HepG2 (cell line): ENCODE measurements at regions not wholly inside any gene's neighbourhood (a gene's known extent, or its start where the extent isn't known, plus 50 kb on each side); places are given as distances from the start of the nearest gene placed in this dataset.

Source experiments
- ATAC-seq: fragments of 200-7000 bp; cut with Tn5 transposase; 3 replicates; pipeline ENCODE4 v1.9.1; 2020; ENCODE audit warnings: mild to moderate bottlenecking, moderate library complexity
- BruUV-seq: library from RNA; stranded (reverse); fragments of 400-500 nt; replicated peaks from 2 replicates; lab custom pipeline; 2021; lab: Mats Ljungman, UMichigan
- CTCF ChIA-PET: fragments of 300-600 bp; formaldehyde crosslinking; extraction: SDS; loops from one replicate; lab custom pipeline; 2021; ENCODE audit warnings: low total read pairs, inconsistent platforms, low intra/inter-chr PET ratio; lab: Yijun Ruan, JAX
- POLR2A ChIA-PET: fragments of 350-600 bp; sonication (Branson Sonifier 250); formaldehyde crosslinking; loops from one replicate; lab custom pipeline; 2020; ENCODE audit warnings: antibody characterized with exemption, inconsistent platforms; lab: Yijun Ruan, JAX
- DNase-seq: peaks from one replicate; pipeline ENCODE4 v3.0.0-alpha.2; 2015; ENCODE audit warnings: low spot score
- FAIRE-seq: peaks from 3 replicates; lab custom pipeline; 2011; peaks lifted over from hg19 to GRCh38; lab: Jason Lieb, UNC
- H2AFZ ChIP-seq: one replicate; pipeline ENCODE4 v1.6.1; 2011; ENCODE audit warnings: low read length, inconsistent platforms
- H3K27ac ChIP-seq: fragments of 300-600 bp; 3 replicates; pipeline ENCODE4 v1.8.0; 2011; ENCODE audit warnings: mixed run types, mild to moderate bottlenecking, mixed read lengths, low read length, inconsistent platforms; ENCODE audit not compliant: insufficient read depth; ENCODE audit errors: extremely low read length
- H3K27me3 ChIP-seq, 2 experiments: fragments of 200-600 bp in 1 of 2; 2 replicates in 1 of 2; 3 replicates in 1 of 2; pipeline versions ENCODE4 v1.6.0 to v1.8.0; 2011; ENCODE audit warnings: low read length in 2 of 2, mild to moderate bottlenecking in 2 of 2, moderate library complexity in 2 of 2, inconsistent platforms in 1 of 2; ENCODE audit not compliant: insufficient read depth in 2 of 2, control insufficient read depth in 1 of 2
- H3K36me3 ChIP-seq, 2 experiments: fragments of 200-600 bp in 1 of 2; replicated peaks in 1 of 2; 2 replicates in 1 of 2; 3 replicates in 1 of 2; pipeline versions ENCODE4 v1.5.1 to v1.8.0; 2011; ENCODE audit warnings: low read length in 2 of 2, inconsistent platforms in 1 of 2; ENCODE audit not compliant: insufficient read depth in 2 of 2, control insufficient read depth in 1 of 2
- H3K4me1 ChIP-seq: 2 replicates; pipeline ENCODE4 v1.5.1; 2012; ENCODE audit warnings: low read length, inconsistent platforms; ENCODE audit not compliant: insufficient read depth
- H3K4me2 ChIP-seq: 2 replicates; pipeline ENCODE4 v1.6.0; 2011; ENCODE audit warnings: low read depth, low read length, inconsistent platforms
- H3K4me3 ChIP-seq, 3 experiments: fragments of 200-600 bp in 1 of 3; sonication (generic), shearing (Covaris generic) in 1 of 3; replicated peaks in 1 of 3; 2 replicates each; pipeline ENCODE4 v1.5.1; 2011 to 2016; ENCODE audit warnings: low read length in 3 of 3, inconsistent platforms in 2 of 3, low read depth in 2 of 3, mild to moderate bottlenecking in 2 of 3, control low read depth in 1 of 3, mixed read lengths in 1 of 3; ENCODE audit not compliant: insufficient read depth in 1 of 3
- H3K79me2 ChIP-seq: one replicate; pipeline ENCODE4 v1.6.1; 2011; ENCODE audit warnings: low read length, inconsistent platforms; ENCODE audit not compliant: insufficient read depth
- H3K9ac ChIP-seq: 2 replicates; pipeline ENCODE4 v1.6.0; 2011; ENCODE audit warnings: mild to moderate bottlenecking, low read depth, low read length, inconsistent platforms; ENCODE audit not compliant: insufficient read depth
- H3K9me3 ChIP-seq: 2 replicates; pipeline ENCODE4 v1.5.1; 2012; ENCODE audit warnings: mild to moderate bottlenecking, low read length
- H4K20me1 ChIP-seq: 2 replicates; pipeline ENCODE4 v1.6.0; 2011; ENCODE audit warnings: inconsistent platforms, mild to moderate bottlenecking, low read length, moderate library complexity; ENCODE audit not compliant: insufficient read depth
- ELF1 ChIP-seq: sonication (generic); formaldehyde crosslinking; IDR thresholded peaks from 2 replicates; pipeline ENCODE4 v1.4.0; 2020; ENCODE audit warnings: missing genetic modification reagents
- MXI1 ChIP-seq: IDR thresholded peaks from 3 replicates; pipeline ENCODE4 v1.6.1; 2012; ENCODE audit warnings: low read depth, low read length, inconsistent platforms, borderline replicate concordance
- NCOA2 ChIP-seq: sonication (generic); formaldehyde crosslinking; IDR thresholded peaks from 2 replicates; pipeline ENCODE4 v1.8.0; 2022; ENCODE audit warnings: inconsistent platforms
- NONO ChIP-seq, 2 experiments: fragments of 450-650 bp in 1 of 2; sonication (generic) in 1 of 2; formaldehyde crosslinking in 1 of 2; IDR thresholded peaks in 1 of 2; conservative IDR thresholded peaks in 1 of 2; 2 replicates each; pipeline versions ENCODE4 v1.6.1 to v1.8.0; 2017 to 2022; ENCODE audit warnings: mild to moderate bottlenecking in 1 of 2, missing genetic modification reagents in 1 of 2, moderate library complexity in 1 of 2
- POLR2AphosphoS5 ChIP-seq: IDR thresholded peaks from 2 replicates; pipeline ENCODE4 v1.6.1; 2012; ENCODE audit warnings: low read depth, low read length
- REXO4 ChIP-seq: sonication (generic); formaldehyde crosslinking; IDR thresholded peaks from 2 replicates; pipeline ENCODE4 v1.8.0; 2022; ENCODE audit warnings: missing genetic modification reagents, mild to moderate bottlenecking, borderline replicate concordance
- SP140L ChIP-seq: sonication (generic); formaldehyde crosslinking; IDR thresholded peaks from 2 replicates; pipeline ENCODE4 v1.4.0; 2020; ENCODE audit warnings: missing genetic modification reagents, borderline replicate concordance
- SRSF4 ChIP-seq: fragments of 200-400 bp; formaldehyde crosslinking; IDR thresholded peaks from one replicate; pipeline ENCODE4 v1.6.1; 2018; ENCODE audit warnings: mild to moderate bottlenecking, low read depth, low read length, moderate library complexity; ENCODE audit not compliant: poor library complexity, severe bottlenecking
- TOE1 ChIP-seq: sonication (generic); formaldehyde crosslinking; IDR thresholded peaks from 2 replicates; pipeline ENCODE4 v1.4.0; 2020; ENCODE audit warnings: mild to moderate bottlenecking, missing genetic modification reagents
- ZMYM3 ChIP-seq: sonication (generic); formaldehyde crosslinking; IDR thresholded peaks from 2 replicates; pipeline ENCODE4 v1.5.1; 2020; ENCODE audit warnings: mild to moderate bottlenecking, missing genetic modification reagents
- WGBS: methylation state at CpG from one replicate; pipeline ENCODE4 v1.1.6; 2017; ENCODE audit warnings: low lambda C conversion rate; 5-methylcytosine and 5-hydroxymethylcytosine counted together
- in situ Hi-C: cut with HindIII; loops from 2 replicates; pipeline ENCODE4 v1.10.0; 2017; ENCODE audit warnings: low pct_unique_long_range_greater_than_20kb; ENCODE audit not compliant: extremely low pct_ligation_motif_present
- intact Hi-C: fragments of 100-400 bp; cut with micrococcal nuclease; formaldehyde crosslinking; loops from one replicate; pipeline ENCODE4 v1.10.0; 2022; ENCODE audit not compliant: unreplicated experiment
- TF ChIP-seq, protein P1 (sequence below): sonication (generic); formaldehyde crosslinking; IDR thresholded peaks from 2 replicates; pipeline ENCODE4 v1.8.0; 2022; ENCODE audit warnings: missing genetic modification reagents, mild to moderate bottlenecking, borderline replicate concordance
- TF ChIP-seq, protein P2 (sequence below): sonication (generic); formaldehyde crosslinking; conservative IDR thresholded peaks from 2 replicates; pipeline ENCODE4 v1.4.0; 2020; ENCODE audit warnings: missing genetic modification reagents
- TF ChIP-seq, protein P3 (sequence below): IDR thresholded peaks from 2 replicates; pipeline ENCODE4 v1.6.1; 2016; ENCODE audit warnings: control low read depth

DNA sequence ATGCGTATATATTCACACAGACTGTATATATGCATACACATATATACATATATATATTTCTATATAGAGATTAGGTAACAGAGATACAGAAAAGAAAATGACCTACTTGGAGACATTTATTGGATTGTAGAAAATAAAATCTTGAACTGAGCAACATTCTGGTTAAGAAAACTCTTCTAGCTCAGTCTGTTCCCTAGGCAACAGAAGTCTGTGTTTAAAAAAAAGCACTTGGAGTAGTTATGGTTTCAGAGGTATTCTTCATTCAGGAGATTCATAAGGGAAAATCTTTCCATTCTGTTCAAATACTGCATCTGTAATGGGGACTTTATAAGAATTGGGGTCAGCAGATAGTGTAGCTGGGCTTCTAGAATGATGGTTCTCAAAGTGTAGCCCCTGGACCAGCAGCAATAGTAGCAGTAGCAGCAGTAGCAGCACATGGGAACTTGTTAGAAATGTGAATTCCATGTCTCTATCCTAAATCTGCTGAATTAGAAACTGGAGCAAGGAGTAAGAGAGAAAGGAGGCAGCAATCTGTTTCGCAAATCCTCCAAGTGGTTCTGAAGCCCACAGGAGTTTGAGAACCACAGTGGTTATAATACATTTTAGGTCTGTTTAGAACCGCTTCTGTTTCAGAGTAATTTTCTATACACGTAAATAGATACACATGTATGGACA, 112.8 kb upstream of the TMEM108 start:
- in situ Hi-C loops = no loop called here
- ATAC-seq (no peak), FAIRE-seq (no peak)

More for the DNA sequence above, 112.8 kb upstream of the TMEM108 start:
- no peak for TF ChIP-seq NONO (IDR thresholded peaks at IDR 0.05)
- TF ChIP-seq NONO (CRISPR knock-in tag; conservative IDR thresholded peaks at IDR 0.05) = no peak
- TF ChIP-seq, protein P1, sequence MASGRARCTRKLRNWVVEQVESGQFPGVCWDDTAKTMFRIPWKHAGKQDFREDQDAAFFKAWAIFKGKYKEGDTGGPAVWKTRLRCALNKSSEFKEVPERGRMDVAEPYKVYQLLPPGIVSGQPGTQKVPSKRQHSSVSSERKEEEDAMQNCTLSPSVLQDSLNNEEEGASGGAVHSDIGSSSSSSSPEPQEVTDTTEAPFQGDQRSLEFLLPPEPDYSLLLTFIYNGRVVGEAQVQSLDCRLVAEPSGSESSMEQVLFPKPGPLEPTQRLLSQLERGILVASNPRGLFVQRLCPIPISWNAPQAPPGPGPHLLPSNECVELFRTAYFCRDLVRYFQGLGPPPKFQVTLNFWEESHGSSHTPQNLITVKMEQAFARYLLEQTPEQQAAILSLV (CRISPR knock-in tag) = no peak
- TF ChIP-seq ZMYM3 (CRISPR knock-in tag) = no peak
- TF ChIP-seq ELF1 (CRISPR knock-in tag) = no peak
- TF ChIP-seq TOE1 (CRISPR knock-in tag) = no peak
- TF ChIP-seq SRSF4 = no peak
- no peak for TF ChIP-seq POLR2AphosphoS5
- TF ChIP-seq SP140L (CRISPR knock-in tag) = no peak
- TF ChIP-seq, protein P2, sequence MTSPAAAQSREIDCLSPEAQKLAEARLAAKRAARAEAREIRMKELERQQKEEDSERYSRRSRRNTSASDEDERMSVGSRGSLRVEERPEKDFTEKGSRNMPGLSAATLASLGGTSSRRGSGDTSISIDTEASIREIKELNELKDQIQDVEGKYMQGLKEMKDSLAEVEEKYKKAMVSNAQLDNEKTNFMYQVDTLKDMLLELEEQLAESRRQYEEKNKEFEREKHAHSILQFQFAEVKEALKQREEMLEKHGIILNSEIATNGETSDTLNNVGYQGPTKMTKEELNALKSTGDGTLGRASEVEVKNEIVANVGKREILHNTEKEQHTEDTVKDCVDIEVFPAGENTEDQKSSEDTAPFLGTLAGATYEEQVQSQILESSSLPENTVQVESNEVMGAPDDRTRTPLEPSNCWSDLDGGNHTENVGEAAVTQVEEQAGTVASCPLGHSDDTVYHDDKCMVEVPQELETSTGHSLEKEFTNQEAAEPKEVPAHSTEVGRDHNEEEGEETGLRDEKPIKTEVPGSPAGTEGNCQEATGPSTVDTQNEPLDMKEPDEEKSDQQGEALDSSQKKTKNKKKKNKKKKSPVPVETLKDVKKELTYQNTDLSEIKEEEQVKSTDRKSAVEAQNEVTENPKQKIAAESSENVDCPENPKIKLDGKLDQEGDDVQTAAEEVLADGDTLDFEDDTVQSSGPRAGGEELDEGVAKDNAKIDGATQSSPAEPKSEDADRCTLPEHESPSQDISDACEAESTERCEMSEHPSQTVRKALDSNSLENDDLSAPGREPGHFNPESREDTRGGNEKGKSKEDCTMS (CRISPR knock-in tag) = no peak
- TF ChIP-seq, protein P3, sequence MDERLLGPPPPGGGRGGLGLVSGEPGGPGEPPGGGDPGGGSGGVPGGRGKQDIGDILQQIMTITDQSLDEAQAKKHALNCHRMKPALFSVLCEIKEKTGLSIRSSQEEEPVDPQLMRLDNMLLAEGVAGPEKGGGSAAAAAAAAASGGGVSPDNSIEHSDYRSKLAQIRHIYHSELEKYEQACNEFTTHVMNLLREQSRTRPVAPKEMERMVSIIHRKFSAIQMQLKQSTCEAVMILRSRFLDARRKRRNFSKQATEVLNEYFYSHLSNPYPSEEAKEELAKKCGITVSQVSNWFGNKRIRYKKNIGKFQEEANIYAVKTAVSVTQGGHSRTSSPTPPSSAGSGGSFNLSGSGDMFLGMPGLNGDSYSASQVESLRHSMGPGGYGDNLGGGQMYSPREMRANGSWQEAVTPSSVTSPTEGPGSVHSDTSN (CRISPR knock-in tag) = no peak
- TF ChIP-seq REXO4 = no peak
- no peak for TF ChIP-seq MXI1
- no peak for TF ChIP-seq NCOA2
- Histone ChIP-seq H3K36me3 (no peaks in the 10 kb centered on the region), H2AFZ (no peak overlapping the region), H3K9ac (no peak overlapping the region), H3K27ac (no peak overlapping the region), H3K9me3 (no peaks in the 10 kb centered on the region), H4K20me1 (no peaks in the 10 kb centered on the region), H3K4me1 (no peaks in the 10 kb centered on the region), H3K27me3 (no peaks in the 10 kb centered on the region), H3K4me3 (no peak overlapping the region), H3K79me2 (no peaks in the 10 kb centered on the region), H3K4me2 (no peak overlapping the region)
- no TSS peak for BruUV-seq
- DNase-seq = no peak
- intact Hi-C loops = no loop called here
- ChIA-PET CTCF (no interaction called here), POLR2A (interaction anchor here (0.6 kb wide), 1 partner anchor 61 kb away, joined by 5 read pairs; no protein-coding TSS in a partner anchor)
- WGBS = 9% methylated on average over 4 of the region's 4 CpGs
